Ascending aorta (tissue), 2 donors: ENCODE measurements at regions not wholly inside any gene's neighbourhood (a gene's known extent, or its start where the extent isn't known, plus 50 kb on each side); places are given as distances from the start of the nearest gene placed in this dataset.

Experiments
- DNase-seq, 2 donors: peaks; one replicate each; pipeline ENCODE4 v3.0.0-alpha.2; 2019; ENCODE audit warnings: low spot score in 2 of 2
- H3K27ac ChIP-seq, 2 donors: fragments of 200-600 bp; sonication (generic); one replicate each; pipeline ENCODE4 v1.5.1; 2016 to 2017; ENCODE audit warnings: mild to moderate bottlenecking in 1 of 2
- H3K27me3 ChIP-seq: fragments of 200-600 bp; sonication (generic); one replicate; pipeline ENCODE4 v1.5.1; 2017
- H3K36me3 ChIP-seq, 2 donors: fragments of 200-600 bp; sonication (generic); one replicate each; pipeline ENCODE4 v1.5.1; 2016
- H3K4me1 ChIP-seq, 2 donors: fragments of 200-600 bp; sonication (generic); one replicate each; pipeline ENCODE4 v1.5.1; 2016 to 2017; ENCODE audit warnings: mild to moderate bottlenecking in 1 of 2
- H3K4me3 ChIP-seq, 2 donors: fragments of 200-600 bp; sonication (generic); one replicate each; pipeline ENCODE4 v1.5.1; 2016 to 2017; ENCODE audit warnings: mild to moderate bottlenecking in 1 of 2
- H3K9me3 ChIP-seq, 2 donors: fragments of 200-600 bp; sonication (generic); one replicate each; pipeline ENCODE4 v1.5.1; 2016
- intact Hi-C: fragments of 100-400 bp; cut with DNase I; formaldehyde crosslinking; loops from one replicate; pipeline ENCODE4 v1.15.1; 2023
- TF ChIP-seq, protein P1 (sequence below), 3 experiments: fragments of 200-600 bp in 2 of 3; fragments of 450-650 bp in 1 of 3; sonication (generic) in 2 of 3; IDR thresholded peaks; one replicate each; pipeline ENCODE4 v1.5.1; 2016 to 2019; ENCODE audit warnings: antibody characterized with exemption in 3 of 3, mild to moderate bottlenecking in 1 of 3, moderate library complexity in 1 of 3

DNA sequence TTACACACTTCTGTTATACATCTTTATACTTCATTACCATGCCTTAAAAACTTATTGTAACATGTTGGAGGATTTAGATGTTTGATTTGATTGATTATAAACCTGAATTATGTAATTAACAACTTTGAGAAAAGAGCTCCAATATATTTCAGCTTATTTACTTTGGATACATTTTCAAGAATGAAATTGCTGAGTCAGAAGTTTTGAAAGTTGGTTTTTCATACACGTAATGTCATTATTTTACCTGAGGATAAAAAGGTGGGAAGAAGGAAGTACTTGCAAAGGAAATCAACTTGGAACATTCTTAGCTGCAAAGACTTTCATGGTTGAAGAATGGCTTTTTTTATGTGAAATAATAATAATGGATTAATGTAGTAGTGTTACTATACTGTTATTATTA lies 677.2 kb downstream of the FAM181B start:
- H3K4me1 ChIP-seq: no peaks in the 10 kb centered on the region
- H3K36me3 ChIP-seq: no peaks in the 10 kb centered on the region
- TF ChIP-seq, protein P1, sequence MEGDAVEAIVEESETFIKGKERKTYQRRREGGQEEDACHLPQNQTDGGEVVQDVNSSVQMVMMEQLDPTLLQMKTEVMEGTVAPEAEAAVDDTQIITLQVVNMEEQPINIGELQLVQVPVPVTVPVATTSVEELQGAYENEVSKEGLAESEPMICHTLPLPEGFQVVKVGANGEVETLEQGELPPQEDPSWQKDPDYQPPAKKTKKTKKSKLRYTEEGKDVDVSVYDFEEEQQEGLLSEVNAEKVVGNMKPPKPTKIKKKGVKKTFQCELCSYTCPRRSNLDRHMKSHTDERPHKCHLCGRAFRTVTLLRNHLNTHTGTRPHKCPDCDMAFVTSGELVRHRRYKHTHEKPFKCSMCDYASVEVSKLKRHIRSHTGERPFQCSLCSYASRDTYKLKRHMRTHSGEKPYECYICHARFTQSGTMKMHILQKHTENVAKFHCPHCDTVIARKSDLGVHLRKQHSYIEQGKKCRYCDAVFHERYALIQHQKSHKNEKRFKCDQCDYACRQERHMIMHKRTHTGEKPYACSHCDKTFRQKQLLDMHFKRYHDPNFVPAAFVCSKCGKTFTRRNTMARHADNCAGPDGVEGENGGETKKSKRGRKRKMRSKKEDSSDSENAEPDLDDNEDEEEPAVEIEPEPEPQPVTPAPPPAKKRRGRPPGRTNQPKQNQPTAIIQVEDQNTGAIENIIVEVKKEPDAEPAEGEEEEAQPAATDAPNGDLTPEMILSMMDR (IDR thresholded peaks at IDR 0.05): no peak
- H3K9me3 ChIP-seq: no peaks in the 10 kb centered on the region
- H3K27me3 ChIP-seq: no peaks in the 10 kb centered on the region
- H3K27ac ChIP-seq: no peak overlapping the region
- no peak for DNase-seq
- no peak overlapping the region for H3K4me3 ChIP-seq
- intact Hi-C loops: no loop called here

DNA sequence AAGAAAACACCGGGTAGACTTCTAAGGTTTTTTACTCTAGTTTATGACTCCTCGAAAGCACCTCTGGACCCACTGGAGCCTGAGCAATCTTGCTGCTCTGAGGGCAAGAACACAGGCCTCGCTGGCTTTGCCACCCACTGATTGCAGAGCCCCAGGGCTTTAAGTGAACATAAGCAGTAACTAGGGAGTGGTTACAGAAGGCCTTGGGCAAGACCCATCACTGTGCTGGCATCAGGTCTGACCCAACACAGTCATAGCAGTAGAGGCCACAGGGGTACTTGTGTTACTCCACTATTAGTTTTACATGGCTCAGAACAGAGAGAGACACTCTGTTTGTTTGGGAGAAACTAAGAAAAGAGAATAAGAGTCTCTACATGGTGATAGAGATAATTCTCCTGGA lies 684.5 kb downstream of the FAM181B start:
- intact Hi-C loops: no loop called here
- Histone ChIP-seq H3K4me1 (no peaks in the 10 kb centered on the region), H3K9me3 (no peaks in the 10 kb centered on the region), H3K27ac (no peak overlapping the region), H3K4me3 (no peak overlapping the region), H3K36me3 (no peaks in the 10 kb centered on the region), H3K27me3 (no peaks in the 10 kb centered on the region)
- TF ChIP-seq, protein P1 (IDR thresholded peaks at IDR 0.05): no peak
- no peak for DNase-seq

DNA sequence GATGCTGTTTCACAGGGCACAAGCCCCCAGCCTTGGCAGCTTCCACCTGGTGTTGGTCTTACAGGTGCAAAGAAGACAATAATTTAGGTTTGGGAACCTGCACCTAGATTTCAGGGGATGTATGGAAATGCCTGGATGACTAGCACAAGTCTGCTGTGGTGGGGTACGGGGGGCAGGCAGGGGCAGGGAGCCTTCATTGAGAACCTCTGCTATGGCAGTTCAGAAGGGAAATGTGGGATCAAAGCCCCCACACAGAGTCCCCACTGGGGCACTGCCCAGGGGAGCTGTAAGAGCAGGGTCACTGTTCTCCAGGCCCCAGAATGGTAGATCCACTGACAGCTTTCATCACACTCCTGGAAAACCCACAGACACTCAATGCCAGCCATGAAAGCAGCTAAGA lies 686.5 kb downstream of the FAM181B start:
- no peaks in the 10 kb centered on the region for H3K9me3 ChIP-seq
- intact Hi-C loops: no loop called here
- H3K27ac ChIP-seq: no peak overlapping the region
- no peak overlapping the region for H3K4me3 ChIP-seq
- TF ChIP-seq, protein P1 (IDR thresholded peaks at IDR 0.05): no peak
- no peaks in the 10 kb centered on the region for H3K36me3 ChIP-seq
- no peaks in the 10 kb centered on the region for H3K4me1 ChIP-seq
- no peaks in the 10 kb centered on the region for H3K27me3 ChIP-seq
- no peak for DNase-seq

DNA sequence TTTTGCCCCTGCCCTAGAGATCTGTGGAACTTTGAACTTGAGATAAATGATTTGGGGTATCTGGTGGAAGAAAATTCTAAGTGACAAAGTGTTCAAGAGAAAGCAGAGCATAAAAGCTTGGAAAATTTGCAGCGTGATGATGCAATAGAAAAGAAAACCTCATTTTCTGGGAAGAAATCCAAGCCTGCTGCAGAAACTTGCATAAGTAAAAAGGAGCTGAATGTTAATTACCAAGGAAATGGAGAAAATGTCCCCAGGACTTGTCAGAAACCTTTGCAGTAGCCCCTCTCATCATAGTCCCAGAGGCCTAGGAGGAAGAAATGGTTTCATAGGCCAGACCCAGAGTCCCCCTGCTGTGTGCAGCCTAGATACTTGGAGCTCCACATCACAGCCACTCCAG lies 686.9 kb downstream of the FAM181B start:
- no peaks in the 10 kb centered on the region for H3K9me3 ChIP-seq
- no peak overlapping the region for H3K4me3 ChIP-seq
- TF ChIP-seq, protein P1 (IDR thresholded peaks at IDR 0.05): no peak
- no peaks in the 10 kb centered on the region for H3K27me3 ChIP-seq
- no peak overlapping the region for H3K27ac ChIP-seq
- no peak for DNase-seq
- no peaks in the 10 kb centered on the region for H3K4me1 ChIP-seq
- intact Hi-C loops: no loop called here
- no peaks in the 10 kb centered on the region for H3K36me3 ChIP-seq

DNA sequence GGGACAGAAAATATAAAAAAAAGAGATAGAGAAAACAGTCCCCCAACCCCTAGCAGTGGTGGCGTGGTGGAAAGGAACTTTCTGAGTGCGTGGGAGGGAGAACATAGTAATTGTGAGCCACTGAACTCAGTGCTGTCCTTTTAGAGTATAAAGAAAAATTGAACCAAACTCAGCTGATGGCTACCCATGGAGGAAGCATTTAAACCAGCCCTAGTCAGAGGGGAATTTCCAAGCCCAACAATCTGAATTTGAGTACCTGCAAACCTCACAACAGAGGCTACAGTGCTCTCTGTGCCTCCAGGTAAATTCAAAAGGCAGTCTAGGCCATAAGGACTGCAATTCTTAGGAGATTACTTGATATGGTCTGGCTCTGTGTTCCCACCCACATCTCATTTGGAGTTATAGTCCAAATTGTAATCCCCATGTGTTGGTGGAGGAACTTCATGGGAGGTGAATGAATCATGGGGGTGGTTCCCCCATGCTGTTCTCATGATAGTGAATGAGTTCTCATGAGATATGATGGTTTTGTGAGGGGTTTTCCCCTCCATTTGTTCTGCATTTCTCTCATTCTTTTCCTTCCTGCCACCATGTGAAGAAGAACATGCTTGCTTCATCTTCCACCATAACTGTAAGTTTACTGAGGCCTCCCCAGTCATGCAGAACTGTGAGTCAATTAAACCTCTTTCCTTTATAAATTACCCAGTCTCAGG lies 687.8 kb downstream of the FAM181B start:
- DNase-seq: no peak
- H3K27me3 ChIP-seq: no peaks in the 10 kb centered on the region
- H3K4me1 ChIP-seq: no peaks in the 10 kb centered on the region
- H3K4me3 ChIP-seq: no peak overlapping the region
- intact Hi-C loops: no loop called here
- H3K36me3 ChIP-seq: no peaks in the 10 kb centered on the region
- H3K9me3 ChIP-seq: no peaks in the 10 kb centered on the region
- TF ChIP-seq, protein P1 (IDR thresholded peaks at IDR 0.05): no peak
- H3K27ac ChIP-seq: no peak overlapping the region

DNA sequence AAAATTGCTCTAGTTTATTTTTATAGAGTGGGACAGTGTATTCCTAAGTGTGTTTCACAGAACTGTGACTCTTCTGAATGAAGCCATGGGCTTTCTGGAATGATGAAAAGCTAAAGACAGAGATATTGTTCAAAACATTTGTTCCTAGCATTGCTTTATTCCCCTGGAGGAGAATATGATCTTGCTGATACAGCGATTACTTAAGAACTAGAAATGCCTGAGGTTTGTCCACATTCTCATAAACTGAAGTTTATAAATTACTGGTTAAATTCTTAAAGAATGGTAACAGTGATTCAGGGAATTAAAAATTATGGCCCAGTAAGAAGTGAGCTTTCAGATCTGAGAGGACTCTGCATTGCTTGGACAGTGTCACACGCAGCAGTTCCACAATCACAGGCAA lies 690.3 kb downstream of the FAM181B start:
- Histone ChIP-seq H3K27me3 (no peaks in the 10 kb centered on the region), H3K4me1 (no peaks in the 10 kb centered on the region), H3K9me3 (no peaks in the 10 kb centered on the region), H3K27ac (no peak overlapping the region), H3K4me3 (no peak overlapping the region), H3K36me3 (no peaks in the 10 kb centered on the region)
- intact Hi-C loops: no loop called here
- TF ChIP-seq, protein P1 (IDR thresholded peaks at IDR 0.05): no peak
- DNase-seq: no peak
